ENCODE measurements at regions not wholly inside any gene's neighbourhood (a gene's known extent, or its start where the extent isn't known, plus 50 kb on each side); places are given as distances from the start of the nearest gene placed in this dataset.
"Not testable (repeated sequence)": the region's sequence is repeated elsewhere in the genome, so short reads cannot be mapped to it uniquely, and the experiment has no call there.

GRCh38 chrX:65866773-65867172 lies 173.1 kb downstream of the VSIG4 start:
- no peaks in the 10 kb centered on the region for H3K27me3 ChIP-seq (ENCODE audit: insufficient read depth, low read length)
- no peak for DNase-seq (ENCODE audit: insufficient read length, low spot score, missing footprints)
- no peaks in the 10 kb centered on the region for H4K20me1 ChIP-seq (ENCODE audit: insufficient read depth, low read length)
- no peak overlapping the region for H3K4me2 ChIP-seq (ENCODE audit: insufficient read depth, low read length)
- no peaks in the 10 kb centered on the region for H3K9me3 ChIP-seq (ENCODE audit: low read depth, low read length)
- H3K4me1 ChIP-seq (ENCODE audit: insufficient read depth, low read length), result no peaks in the 10 kb centered on the region
- H3K79me2 ChIP-seq (ENCODE audit: insufficient read depth, low read length), result no peaks in the 10 kb centered on the region
- no peak overlapping the region for H3K27ac ChIP-seq (ENCODE audit: low read depth, low read length)
- TF ChIP-seq CTCF (IDR thresholded peaks at IDR 0.05; ENCODE audit: extremely low read depth, low read depth, low read length), result no peak
- H2AFZ ChIP-seq (ENCODE audit: low read length), result no peak overlapping the region
- H3K4me3 ChIP-seq (ENCODE audit: insufficient read depth, low read length), result no peak overlapping the region
- H3K36me3 ChIP-seq (ENCODE audit: insufficient read depth, low read length), result no peaks in the 10 kb centered on the region

- DNase-seq (ENCODE audit: insufficient read length, low spot score, missing footprints), result no peak
- no peak overlapping the region for H2AFZ ChIP-seq (ENCODE audit: low read length)
- H3K4me2 ChIP-seq (ENCODE audit: insufficient read depth, low read length), result no peak overlapping the region
- H3K9me3 ChIP-seq (ENCODE audit: low read depth, low read length), result no peaks in the 10 kb centered on the region
- no peak overlapping the region for H3K4me3 ChIP-seq (ENCODE audit: insufficient read depth, low read length)
- no peaks in the 10 kb centered on the region for H3K36me3 ChIP-seq (ENCODE audit: insufficient read depth, low read length)
- H4K20me1 ChIP-seq (ENCODE audit: insufficient read depth, low read length), result no peaks in the 10 kb centered on the region
- TF ChIP-seq CTCF (IDR thresholded peaks at IDR 0.05; ENCODE audit: extremely low read depth, low read depth, low read length), result no peak
- H3K79me2 ChIP-seq (ENCODE audit: insufficient read depth, low read length), result no peaks in the 10 kb centered on the region
- no peaks in the 10 kb centered on the region for H3K27me3 ChIP-seq (ENCODE audit: insufficient read depth, low read length)
- no peaks in the 10 kb centered on the region for H3K4me1 ChIP-seq (ENCODE audit: insufficient read depth, low read length)
- no peak overlapping the region for H3K27ac ChIP-seq (ENCODE audit: low read depth, low read length)
Measured at GRCh38 chrX:65866146-65866545, 173.7 kb downstream of the VSIG4 start.

- H2AFZ ChIP-seq (ENCODE audit: low read length), result no peak overlapping the region
- TF ChIP-seq CTCF (IDR thresholded peaks at IDR 0.05; ENCODE audit: extremely low read depth, low read depth, low read length), result no peak
- H4K20me1 ChIP-seq (ENCODE audit: insufficient read depth, low read length), result no peaks in the 10 kb centered on the region
- no peaks in the 10 kb centered on the region for H3K36me3 ChIP-seq (ENCODE audit: insufficient read depth, low read length)
- H3K79me2 ChIP-seq (ENCODE audit: insufficient read depth, low read length), result no peaks in the 10 kb centered on the region
- H3K4me2 ChIP-seq (ENCODE audit: insufficient read depth, low read length), result no peak overlapping the region
- no peaks in the 10 kb centered on the region for H3K9me3 ChIP-seq (ENCODE audit: low read depth, low read length)
- H3K27me3 ChIP-seq (ENCODE audit: insufficient read depth, low read length), result no peaks in the 10 kb centered on the region
- H3K27ac ChIP-seq (ENCODE audit: low read depth, low read length), result no peak overlapping the region
- DNase-seq (ENCODE audit: insufficient read length, low spot score, missing footprints), result no peak
- no peaks in the 10 kb centered on the region for H3K4me1 ChIP-seq (ENCODE audit: insufficient read depth, low read length)
- no peak overlapping the region for H3K4me3 ChIP-seq (ENCODE audit: insufficient read depth, low read length)
Measured at GRCh38 chrX:65862638-65863037, 177.2 kb downstream of the VSIG4 start.

GRCh38 chrX:65859299-65859698 lies 180.6 kb downstream of the VSIG4 start:
- Histone ChIP-seq H3K36me3 (ENCODE audit: insufficient read depth, low read length) (no peaks in the 10 kb centered on the region), H3K9me3 (ENCODE audit: low read depth, low read length) (no peaks in the 10 kb centered on the region), H3K27ac (ENCODE audit: low read depth, low read length) (no peak overlapping the region), H3K4me3 (ENCODE audit: insufficient read depth, low read length) (no peak overlapping the region), H4K20me1 (ENCODE audit: insufficient read depth, low read length) (no peaks in the 10 kb centered on the region), H3K4me2 (ENCODE audit: insufficient read depth, low read length) (no peak overlapping the region), H3K79me2 (ENCODE audit: insufficient read depth, low read length) (no peaks in the 10 kb centered on the region), H3K4me1 (ENCODE audit: insufficient read depth, low read length) (no peaks in the 10 kb centered on the region), H3K27me3 (ENCODE audit: insufficient read depth, low read length) (no peaks in the 10 kb centered on the region), H2AFZ (ENCODE audit: low read length) (no peak overlapping the region)
- TF ChIP-seq CTCF (IDR thresholded peaks at IDR 0.05; ENCODE audit: extremely low read depth, low read depth, low read length), result no peak
- no peak for DNase-seq (ENCODE audit: insufficient read length, low spot score, missing footprints)

- H3K79me2 ChIP-seq (ENCODE audit: insufficient read depth, low read length); H4K20me1 ChIP-seq (ENCODE audit: insufficient read depth, low read length); H3K4me2 ChIP-seq (ENCODE audit: insufficient read depth, low read length); H3K27ac ChIP-seq (ENCODE audit: low read depth, low read length); H3K4me3 ChIP-seq (ENCODE audit: insufficient read depth, low read length); H3K36me3 ChIP-seq (ENCODE audit: insufficient read depth, low read length); DNase-seq (ENCODE audit: insufficient read length, low spot score, missing footprints); H2AFZ ChIP-seq (ENCODE audit: low read length); H3K27me3 ChIP-seq (ENCODE audit: insufficient read depth, low read length); H3K4me1 ChIP-seq (ENCODE audit: insufficient read depth, low read length); H3K9me3 ChIP-seq (ENCODE audit: low read depth, low read length): not testable (repeated sequence)
Measured at GRCh38 chrX:65854437-65854836, 185.4 kb downstream of the VSIG4 start.

- not testable (repeated sequence) for H3K4me2 ChIP-seq (ENCODE audit: insufficient read depth, low read length); H3K4me1 ChIP-seq (ENCODE audit: insufficient read depth, low read length); DNase-seq (ENCODE audit: insufficient read length, low spot score, missing footprints); H3K36me3 ChIP-seq (ENCODE audit: insufficient read depth, low read length); H3K79me2 ChIP-seq (ENCODE audit: insufficient read depth, low read length); H3K27me3 ChIP-seq (ENCODE audit: insufficient read depth, low read length); H3K27ac ChIP-seq (ENCODE audit: low read depth, low read length); H3K4me3 ChIP-seq (ENCODE audit: insufficient read depth, low read length); H4K20me1 ChIP-seq (ENCODE audit: insufficient read depth, low read length); H3K9me3 ChIP-seq (ENCODE audit: low read depth, low read length); H2AFZ ChIP-seq (ENCODE audit: low read length)
Measured at GRCh38 chrX:65851306-65851705, 183.9 kb downstream of the MSN start.
